ENCODE measurements at regions not wholly inside any gene's neighbourhood (a gene's known extent, or its start where the extent isn't known, plus 50 kb on each side); places are given as distances from the start of the nearest gene placed in this dataset.

DNA sequence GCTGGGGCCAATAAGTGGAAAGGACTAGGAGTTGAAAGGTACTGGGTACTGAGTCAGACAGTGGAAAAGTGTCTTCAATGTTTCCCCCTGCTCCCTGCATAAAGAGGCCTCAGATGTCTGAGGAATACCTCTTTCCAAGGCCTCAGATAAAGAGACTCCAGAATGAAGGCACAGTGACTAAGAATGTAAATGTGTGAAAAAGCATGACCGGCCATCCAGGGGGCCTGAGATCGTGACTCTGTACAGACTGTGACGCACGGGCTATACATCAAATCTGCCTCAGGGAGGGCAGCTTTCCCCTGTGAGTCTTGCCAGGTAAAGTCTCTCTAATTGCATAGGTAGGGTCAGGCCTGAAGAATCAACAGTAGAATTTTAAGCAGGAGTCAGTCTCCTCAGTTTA, 1690.5 kb downstream of the KCNT2 start:
- no peak for FAIRE-seq
- no TSS peak for BruUV-seq (replicated peaks)
- CTCF ChIA-PET (ENCODE audit: low intra/inter-chr PET ratio) = no interaction called here
- no peak for TF ChIP-seq CAMTA2 (CRISPR knock-in tag; conservative IDR thresholded peaks at IDR 0.05)
- no peak for TF ChIP-seq FOXA3 (CRISPR knock-in tag; conservative IDR thresholded peaks at IDR 0.05 in 1 of 2, IDR thresholded peaks at IDR 0.05 in 1 of 2)
- 0 out of 2 replicates have a peak, but pooled peaks have one; percentile 48 for TF ChIP-seq SMAD4 (CRISPR knock-in tag; conservative IDR thresholded peaks at IDR 0.05)
- TF ChIP-seq, protein P1, sequence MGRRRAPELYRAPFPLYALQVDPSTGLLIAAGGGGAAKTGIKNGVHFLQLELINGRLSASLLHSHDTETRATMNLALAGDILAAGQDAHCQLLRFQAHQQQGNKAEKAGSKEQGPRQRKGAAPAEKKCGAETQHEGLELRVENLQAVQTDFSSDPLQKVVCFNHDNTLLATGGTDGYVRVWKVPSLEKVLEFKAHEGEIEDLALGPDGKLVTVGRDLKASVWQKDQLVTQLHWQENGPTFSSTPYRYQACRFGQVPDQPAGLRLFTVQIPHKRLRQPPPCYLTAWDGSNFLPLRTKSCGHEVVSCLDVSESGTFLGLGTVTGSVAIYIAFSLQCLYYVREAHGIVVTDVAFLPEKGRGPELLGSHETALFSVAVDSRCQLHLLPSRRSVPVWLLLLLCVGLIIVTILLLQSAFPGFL (CRISPR knock-in tag; IDR thresholded peaks at IDR 0.05) = no peak
- no peak for TF ChIP-seq TEAD2 (tag; IDR thresholded peaks at IDR 0.05)
- TF ChIP-seq TSC22D4 (tag; IDR thresholded peaks at IDR 0.05) = no peak
- TF ChIP-seq EHMT2 (IDR thresholded peaks at IDR 0.05) = no peak
- no peak for TF ChIP-seq MCM7 (IDR thresholded peaks at IDR 0.05)
- TF ChIP-seq, protein P2, sequence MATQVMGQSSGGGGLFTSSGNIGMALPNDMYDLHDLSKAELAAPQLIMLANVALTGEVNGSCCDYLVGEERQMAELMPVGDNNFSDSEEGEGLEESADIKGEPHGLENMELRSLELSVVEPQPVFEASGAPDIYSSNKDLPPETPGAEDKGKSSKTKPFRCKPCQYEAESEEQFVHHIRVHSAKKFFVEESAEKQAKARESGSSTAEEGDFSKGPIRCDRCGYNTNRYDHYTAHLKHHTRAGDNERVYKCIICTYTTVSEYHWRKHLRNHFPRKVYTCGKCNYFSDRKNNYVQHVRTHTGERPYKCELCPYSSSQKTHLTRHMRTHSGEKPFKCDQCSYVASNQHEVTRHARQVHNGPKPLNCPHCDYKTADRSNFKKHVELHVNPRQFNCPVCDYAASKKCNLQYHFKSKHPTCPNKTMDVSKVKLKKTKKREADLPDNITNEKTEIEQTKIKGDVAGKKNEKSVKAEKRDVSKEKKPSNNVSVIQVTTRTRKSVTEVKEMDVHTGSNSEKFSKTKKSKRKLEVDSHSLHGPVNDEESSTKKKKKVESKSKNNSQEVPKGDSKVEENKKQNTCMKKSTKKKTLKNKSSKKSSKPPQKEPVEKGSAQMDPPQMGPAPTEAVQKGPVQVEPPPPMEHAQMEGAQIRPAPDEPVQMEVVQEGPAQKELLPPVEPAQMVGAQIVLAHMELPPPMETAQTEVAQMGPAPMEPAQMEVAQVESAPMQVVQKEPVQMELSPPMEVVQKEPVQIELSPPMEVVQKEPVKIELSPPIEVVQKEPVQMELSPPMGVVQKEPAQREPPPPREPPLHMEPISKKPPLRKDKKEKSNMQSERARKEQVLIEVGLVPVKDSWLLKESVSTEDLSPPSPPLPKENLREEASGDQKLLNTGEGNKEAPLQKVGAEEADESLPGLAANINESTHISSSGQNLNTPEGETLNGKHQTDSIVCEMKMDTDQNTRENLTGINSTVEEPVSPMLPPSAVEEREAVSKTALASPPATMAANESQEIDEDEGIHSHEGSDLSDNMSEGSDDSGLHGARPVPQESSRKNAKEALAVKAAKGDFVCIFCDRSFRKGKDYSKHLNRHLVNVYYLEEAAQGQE (IDR thresholded peaks at IDR 0.05; ENCODE audit: borderline replicate concordance) = no peak
- TF ChIP-seq, protein P2 (CRISPR knock-in tag; IDR thresholded peaks at IDR 0.05; ENCODE audit: low read depth) = no peak
- TF ChIP-seq ZNF175 (CRISPR knock-in tag; IDR thresholded peaks at IDR 0.05; ENCODE audit: low read depth) = 0 out of 2 replicates have a peak, but pooled peaks have one; percentile 46
- TF ChIP-seq, protein P3, sequence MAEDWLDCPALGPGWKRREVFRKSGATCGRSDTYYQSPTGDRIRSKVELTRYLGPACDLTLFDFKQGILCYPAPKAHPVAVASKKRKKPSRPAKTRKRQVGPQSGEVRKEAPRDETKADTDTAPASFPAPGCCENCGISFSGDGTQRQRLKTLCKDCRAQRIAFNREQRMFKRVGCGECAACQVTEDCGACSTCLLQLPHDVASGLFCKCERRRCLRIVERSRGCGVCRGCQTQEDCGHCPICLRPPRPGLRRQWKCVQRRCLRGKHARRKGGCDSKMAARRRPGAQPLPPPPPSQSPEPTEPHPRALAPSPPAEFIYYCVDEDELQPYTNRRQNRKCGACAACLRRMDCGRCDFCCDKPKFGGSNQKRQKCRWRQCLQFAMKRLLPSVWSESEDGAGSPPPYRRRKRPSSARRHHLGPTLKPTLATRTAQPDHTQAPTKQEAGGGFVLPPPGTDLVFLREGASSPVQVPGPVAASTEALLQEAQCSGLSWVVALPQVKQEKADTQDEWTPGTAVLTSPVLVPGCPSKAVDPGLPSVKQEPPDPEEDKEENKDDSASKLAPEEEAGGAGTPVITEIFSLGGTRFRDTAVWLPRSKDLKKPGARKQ (CRISPR knock-in tag; IDR thresholded peaks at IDR 0.05) = no peak

More for the DNA sequence above, 1690.5 kb downstream of the KCNT2 start:
- no peak for DNase-seq (ENCODE audit: extremely low read depth in 1 of 4, low spot score in 3 of 4)
- Histone ChIP-seq H3K4me3 (no peak overlapping the region), H3K36me3 (ENCODE audit: control insufficient read depth, insufficient read depth, low read length) (no peaks in the 10 kb centered on the region), H3K27ac (ENCODE audit: extremely low read depth, low read depth, low read length) (no peak overlapping the region), H4K20me1 (replicated peaks; ENCODE audit: control insufficient read depth, insufficient read depth, low read length) (no peaks in the 10 kb centered on the region), H3K9me1 (ENCODE audit: control insufficient read depth, insufficient read depth, low read length) (no peaks in the 10 kb centered on the region), H3K9me3 (replicated peaks; ENCODE audit: control insufficient read depth, insufficient read depth, low read depth, low read length) (no peaks in the 10 kb centered on the region), H3K9ac (ENCODE audit: insufficient read depth in 1 of 2, low read depth in 2 of 2, low read length in 2 of 2) (no peak overlapping the region), H3K4me2 (ENCODE audit: insufficient read depth, low read length) (no peak overlapping the region), H3K27me3 (ENCODE audit: control insufficient read depth in 2 of 2, insufficient read depth in 2 of 2, low read length in 2 of 2) (no peaks in the 10 kb centered on the region), H3K79me2 (ENCODE audit: control insufficient read depth, insufficient read depth, low read length) (no peaks in the 10 kb centered on the region), H2AFZ (ENCODE audit: low read depth, low read length) (no peak overlapping the region; the same call in 1 of the 2 replicates), H3K4me1 (replicated peaks in 1 of 2; ENCODE audit: control insufficient read depth in 2 of 2, insufficient read depth in 2 of 2, low read length in 2 of 2) (no peaks in the 10 kb centered on the region; a peak in 1 of 5 replicates)
- POLR2A ChIA-PET = no interaction called here
- in situ Hi-C loops (cut with MboI) = no loop called here
- intact Hi-C loops (cut with micrococcal nuclease) = loop anchor here (5.0 kb wide), 1 partner anchor 1155 kb away; no protein-coding TSS in a partner anchor
- ATAC-seq = no peak; the same call in none of the 3 replicates
- WGBS (ENCODE audit: insufficient coverage, low coverage, missing lambda C conversion rate) = 11% methylated on average over 4 of the region's 4 CpGs

All from K562 (cell line).